ENCODE measurements at regions not wholly inside any gene's neighbourhood (a gene's known extent, or its start where the extent isn't known, plus 50 kb on each side); places are given as distances from the start of the nearest gene placed in this dataset.

DNA sequence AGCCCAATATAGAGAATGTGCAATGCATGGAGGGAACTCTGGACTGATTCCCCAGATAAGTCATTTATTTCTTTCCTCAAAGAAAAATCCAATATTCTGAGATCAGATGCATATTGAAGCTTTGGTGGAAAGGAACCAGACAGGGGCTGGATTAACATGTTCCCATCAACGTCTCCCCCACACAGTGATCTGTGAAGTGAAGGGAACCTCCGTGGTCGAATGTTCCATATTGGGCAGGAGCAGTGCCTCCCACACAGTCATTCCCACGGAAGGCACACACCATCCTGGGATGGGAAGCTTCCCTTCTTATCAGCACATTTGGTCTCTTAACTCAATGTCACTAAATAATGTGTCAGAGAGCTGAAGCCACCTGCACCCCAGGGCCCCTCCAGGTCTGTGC is 247.1 kb downstream of the BCL11B start:
- no peak overlapping the region for H3K9ac ChIP-seq (ENCODE audit: low read length)
- H4K8ac ChIP-seq (ENCODE audit: low read depth, low read length), result no peak overlapping the region
- no peak overlapping the region for H3K23ac ChIP-seq (ENCODE audit: low read length)
- H3K9me3 ChIP-seq (ENCODE audit: insufficient read depth, low read depth, low read length), result peaks cover 4% of the 10 kb centered on the region
- no peak overlapping the region for H3K14ac ChIP-seq (ENCODE audit: low read length)
- DNase-seq, result no peak
- no peak overlapping the region for H3K4me3 ChIP-seq (ENCODE audit: low read depth, low read length)
- H3K4me1 ChIP-seq (ENCODE audit: control insufficient read depth in 1 of 2, insufficient read depth in 2 of 2, low read length in 2 of 2), result no peaks in the 10 kb centered on the region
- no peak overlapping the region for H4K91ac ChIP-seq (ENCODE audit: low read depth, low read length)
- no peak overlapping the region for H4K12ac ChIP-seq (ENCODE audit: low read depth, low read length)
- H3K36me3 ChIP-seq (ENCODE audit: control insufficient read depth in 1 of 2, insufficient read depth in 2 of 2, low read length in 2 of 2), result no peaks in the 10 kb centered on the region
- H2AFZ ChIP-seq (ENCODE audit: insufficient read depth, low read length, poor library complexity), result no peak overlapping the region
- H3K4ac ChIP-seq (ENCODE audit: low read depth, low read length), result no peak overlapping the region
- H3K18ac ChIP-seq (ENCODE audit: low read length), result no peak overlapping the region
- no peak overlapping the region for H2BK12ac ChIP-seq (ENCODE audit: low read length)
- no peaks in the 10 kb centered on the region for H3K79me1 ChIP-seq (ENCODE audit: low read length)
- H3K4me2 ChIP-seq (ENCODE audit: low read length), result no peak overlapping the region
- H3K27me3 ChIP-seq (ENCODE audit: insufficient read depth, low read length), result no peaks in the 10 kb centered on the region
- H3K27ac ChIP-seq (ENCODE audit: low read depth, low read length), result no peak overlapping the region
- H2BK120ac ChIP-seq (ENCODE audit: insufficient read depth, low read length, poor library complexity), result no peak overlapping the region
- H2BK5ac ChIP-seq (ENCODE audit: low read depth, low read length, poor library complexity), result no peak overlapping the region
- no peak overlapping the region for H2AK5ac ChIP-seq (ENCODE audit: low read length)
- no CpG with 5 or more reads among the region's 4 CpGs for WGBS (ENCODE audit: extremely low coverage, insufficient coverage, insufficient read length)
- H3K79me2 ChIP-seq (ENCODE audit: control insufficient read depth, insufficient read depth, low read length, poor library complexity), result no peaks in the 10 kb centered on the region

DNA sequence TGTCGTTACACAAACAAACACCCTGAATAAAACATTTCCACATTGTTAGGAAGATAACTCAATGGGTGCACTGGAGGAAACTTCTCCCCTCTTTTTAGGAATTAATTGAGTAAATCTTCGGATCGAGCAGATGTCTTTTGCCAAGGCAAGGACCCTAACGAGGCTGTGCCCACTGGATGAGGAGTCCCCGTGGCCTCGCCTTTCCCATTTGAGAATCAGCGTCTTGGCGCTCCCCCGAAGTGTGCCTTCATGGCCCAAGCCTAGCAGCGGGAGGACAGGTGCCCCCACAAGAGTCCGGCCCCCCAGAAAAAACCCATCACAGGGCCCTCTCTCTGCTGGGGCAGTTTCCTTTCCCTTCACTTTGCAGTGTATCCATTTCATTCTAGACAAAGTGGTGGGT is 246.6 kb downstream of the BCL11B start:
- Histone ChIP-seq H3K36me3 (ENCODE audit: control insufficient read depth in 1 of 2, insufficient read depth in 2 of 2, low read length in 2 of 2) (no peaks in the 10 kb centered on the region), H3K27ac (ENCODE audit: low read depth, low read length) (no peak overlapping the region)

DNA sequence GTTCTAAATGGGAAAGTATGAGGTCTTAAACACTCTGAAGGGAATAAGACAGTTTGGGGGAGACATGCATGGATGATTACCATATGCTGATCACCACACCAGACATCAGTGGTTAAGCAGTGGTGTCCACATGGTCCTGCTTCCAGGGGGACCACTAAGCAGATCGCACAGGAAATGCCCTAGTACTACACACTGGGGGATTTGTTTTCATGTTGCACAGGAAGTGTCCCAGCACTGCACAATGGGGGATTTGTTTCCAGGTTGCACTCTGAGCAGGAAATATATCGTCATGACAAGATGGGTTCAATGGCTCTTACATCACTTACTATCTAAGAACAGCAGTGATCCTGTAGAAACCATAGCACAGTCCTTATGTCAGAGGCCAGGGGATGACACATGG is 245.5 kb downstream of the BCL11B start:
- Histone ChIP-seq H2AK5ac (ENCODE audit: low read length) (no peak overlapping the region), H3K36me3 (ENCODE audit: control insufficient read depth in 1 of 2, insufficient read depth in 2 of 2, low read length in 2 of 2) (no peaks in the 10 kb centered on the region), H2AFZ (ENCODE audit: insufficient read depth, low read length, poor library complexity) (no peak overlapping the region), H2BK120ac (ENCODE audit: insufficient read depth, low read length, poor library complexity) (no peak overlapping the region), H4K12ac (ENCODE audit: low read depth, low read length) (no peak overlapping the region), H3K4me3 (ENCODE audit: low read depth, low read length) (no peak overlapping the region), H2BK12ac (ENCODE audit: low read length) (no peak overlapping the region), H3K9me3 (ENCODE audit: insufficient read depth, low read depth, low read length) (peaks cover 4% of the 10 kb centered on the region), H3K4me2 (ENCODE audit: low read length) (no peak overlapping the region), H3K27me3 (ENCODE audit: insufficient read depth, low read length) (no peaks in the 10 kb centered on the region), H3K79me2 (ENCODE audit: control insufficient read depth, insufficient read depth, low read length, poor library complexity) (no peaks in the 10 kb centered on the region), H3K18ac (ENCODE audit: low read length) (no peak overlapping the region), H3K4me1 (ENCODE audit: control insufficient read depth in 1 of 2, insufficient read depth in 2 of 2, low read length in 2 of 2) (no peaks in the 10 kb centered on the region), H3K23ac (ENCODE audit: low read length) (no peak overlapping the region), H4K8ac (ENCODE audit: low read depth, low read length) (no peak overlapping the region), H3K79me1 (ENCODE audit: low read length) (no peaks in the 10 kb centered on the region), H3K27ac (ENCODE audit: low read depth, low read length) (no peak overlapping the region), H3K4ac (ENCODE audit: low read depth, low read length) (no peak overlapping the region), H3K14ac (ENCODE audit: low read length) (no peak overlapping the region), H2BK5ac (ENCODE audit: low read depth, low read length, poor library complexity) (no peak overlapping the region), H3K9ac (ENCODE audit: low read length) (no peak overlapping the region), H4K91ac (ENCODE audit: low read depth, low read length) (no peak overlapping the region)
- WGBS (ENCODE audit: extremely low coverage, insufficient coverage, insufficient read length), result no CpG with 5 or more reads among the region's 2 CpGs
- DNase-seq, result no peak

More for the DNA sequence above, 246.6 kb downstream of the BCL11B start:
- H3K4me1 ChIP-seq (ENCODE audit: control insufficient read depth in 1 of 2, insufficient read depth in 2 of 2, low read length in 2 of 2), result no peaks in the 10 kb centered on the region
- no peak overlapping the region for H3K4me3 ChIP-seq (ENCODE audit: low read depth, low read length)
- H4K8ac ChIP-seq (ENCODE audit: low read depth, low read length), result no peak overlapping the region
- H4K91ac ChIP-seq (ENCODE audit: low read depth, low read length), result no peak overlapping the region
- no peak overlapping the region for H4K12ac ChIP-seq (ENCODE audit: low read depth, low read length)
- H2AFZ ChIP-seq (ENCODE audit: insufficient read depth, low read length, poor library complexity), result no peak overlapping the region
- no peak overlapping the region for H3K4ac ChIP-seq (ENCODE audit: low read depth, low read length)
- no peak overlapping the region for H3K18ac ChIP-seq (ENCODE audit: low read length)
- DNase-seq, result no peak
- H3K9me3 ChIP-seq (ENCODE audit: insufficient read depth, low read depth, low read length), result peaks cover 4% of the 10 kb centered on the region
- H2BK12ac ChIP-seq (ENCODE audit: low read length), result no peak overlapping the region
- no peak overlapping the region for H3K9ac ChIP-seq (ENCODE audit: low read length)
- no peaks in the 10 kb centered on the region for H3K27me3 ChIP-seq (ENCODE audit: insufficient read depth, low read length)
- no peak overlapping the region for H2BK5ac ChIP-seq (ENCODE audit: low read depth, low read length, poor library complexity)
- no peak overlapping the region for H3K14ac ChIP-seq (ENCODE audit: low read length)
- no peaks in the 10 kb centered on the region for H3K79me1 ChIP-seq (ENCODE audit: low read length)
- no peak overlapping the region for H3K23ac ChIP-seq (ENCODE audit: low read length)
- WGBS (ENCODE audit: extremely low coverage, insufficient coverage, insufficient read length), result no CpG with 5 or more reads among the region's 11 CpGs
- H3K79me2 ChIP-seq (ENCODE audit: control insufficient read depth, insufficient read depth, low read length, poor library complexity), result no peaks in the 10 kb centered on the region
- no peak overlapping the region for H2AK5ac ChIP-seq (ENCODE audit: low read length)
- no peak overlapping the region for H3K4me2 ChIP-seq (ENCODE audit: low read length)
- no peak overlapping the region for H2BK120ac ChIP-seq (ENCODE audit: insufficient read depth, low read length, poor library complexity)

DNA sequence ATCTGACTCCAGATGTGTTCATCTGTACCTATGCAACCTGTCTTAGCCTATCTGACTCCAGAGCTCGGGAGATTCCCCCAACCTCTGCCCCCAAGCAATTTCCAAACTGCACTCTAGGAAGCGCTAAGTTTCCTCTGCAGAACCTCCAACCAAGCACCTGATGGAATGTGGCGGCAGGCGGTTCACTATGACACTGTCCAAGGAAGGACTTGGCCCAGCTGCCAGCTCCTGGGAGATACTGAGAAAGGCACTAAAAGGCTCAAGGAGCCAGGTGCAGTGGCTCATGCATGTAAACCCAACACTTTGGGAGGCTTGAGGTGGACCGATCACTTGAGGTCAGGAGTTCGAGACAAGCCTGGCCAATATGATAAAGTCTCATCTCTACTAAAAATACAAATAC is 244.0 kb downstream of the BCL11B start:
- no CpG with 5 or more reads among the region's 6 CpGs for WGBS (ENCODE audit: extremely low coverage, insufficient coverage, insufficient read length)
- no peak overlapping the region for H2BK120ac ChIP-seq (ENCODE audit: insufficient read depth, low read length, poor library complexity)

More for the DNA sequence above, 244.0 kb downstream of the BCL11B start:
- H4K91ac ChIP-seq (ENCODE audit: low read depth, low read length), result no peak overlapping the region
- no peaks in the 10 kb centered on the region for H3K79me1 ChIP-seq (ENCODE audit: low read length)
- H3K9me3 ChIP-seq (ENCODE audit: insufficient read depth, low read depth, low read length), result peaks cover 4% of the 10 kb centered on the region
- no peak overlapping the region for H3K27ac ChIP-seq (ENCODE audit: low read depth, low read length)
- no peak overlapping the region for H3K14ac ChIP-seq (ENCODE audit: low read length)
- H3K9ac ChIP-seq (ENCODE audit: low read length), result no peak overlapping the region
- H3K4ac ChIP-seq (ENCODE audit: low read depth, low read length), result no peak overlapping the region
- H3K79me2 ChIP-seq (ENCODE audit: control insufficient read depth, insufficient read depth, low read length, poor library complexity), result no peaks in the 10 kb centered on the region
- H2BK12ac ChIP-seq (ENCODE audit: low read length), result no peak overlapping the region
- no peak overlapping the region for H3K18ac ChIP-seq (ENCODE audit: low read length)
- H3K4me1 ChIP-seq (ENCODE audit: control insufficient read depth in 1 of 2, insufficient read depth in 2 of 2, low read length in 2 of 2), result no peaks in the 10 kb centered on the region
- no peak overlapping the region for H2BK5ac ChIP-seq (ENCODE audit: low read depth, low read length, poor library complexity)
- no peak overlapping the region for H4K8ac ChIP-seq (ENCODE audit: low read depth, low read length)
- H3K27me3 ChIP-seq (ENCODE audit: insufficient read depth, low read length), result no peaks in the 10 kb centered on the region
- H2AFZ ChIP-seq (ENCODE audit: insufficient read depth, low read length, poor library complexity), result no peak overlapping the region
- no peak overlapping the region for H4K12ac ChIP-seq (ENCODE audit: low read depth, low read length)
- no peak overlapping the region for H3K4me3 ChIP-seq (ENCODE audit: low read depth, low read length)
- H3K4me2 ChIP-seq (ENCODE audit: low read length), result no peak overlapping the region
- H3K23ac ChIP-seq (ENCODE audit: low read length), result no peak overlapping the region
- no peak overlapping the region for H2AK5ac ChIP-seq (ENCODE audit: low read length)
- no peak for DNase-seq
- H3K36me3 ChIP-seq (ENCODE audit: control insufficient read depth in 1 of 2, insufficient read depth in 2 of 2, low read length in 2 of 2), result no peaks in the 10 kb centered on the region
